ENCODE measurements at regions not wholly inside any gene's neighbourhood (a gene's known extent, or its start where the extent isn't known, plus 50 kb on each side); places are given as distances from the start of the nearest gene placed in this dataset.

DNA sequence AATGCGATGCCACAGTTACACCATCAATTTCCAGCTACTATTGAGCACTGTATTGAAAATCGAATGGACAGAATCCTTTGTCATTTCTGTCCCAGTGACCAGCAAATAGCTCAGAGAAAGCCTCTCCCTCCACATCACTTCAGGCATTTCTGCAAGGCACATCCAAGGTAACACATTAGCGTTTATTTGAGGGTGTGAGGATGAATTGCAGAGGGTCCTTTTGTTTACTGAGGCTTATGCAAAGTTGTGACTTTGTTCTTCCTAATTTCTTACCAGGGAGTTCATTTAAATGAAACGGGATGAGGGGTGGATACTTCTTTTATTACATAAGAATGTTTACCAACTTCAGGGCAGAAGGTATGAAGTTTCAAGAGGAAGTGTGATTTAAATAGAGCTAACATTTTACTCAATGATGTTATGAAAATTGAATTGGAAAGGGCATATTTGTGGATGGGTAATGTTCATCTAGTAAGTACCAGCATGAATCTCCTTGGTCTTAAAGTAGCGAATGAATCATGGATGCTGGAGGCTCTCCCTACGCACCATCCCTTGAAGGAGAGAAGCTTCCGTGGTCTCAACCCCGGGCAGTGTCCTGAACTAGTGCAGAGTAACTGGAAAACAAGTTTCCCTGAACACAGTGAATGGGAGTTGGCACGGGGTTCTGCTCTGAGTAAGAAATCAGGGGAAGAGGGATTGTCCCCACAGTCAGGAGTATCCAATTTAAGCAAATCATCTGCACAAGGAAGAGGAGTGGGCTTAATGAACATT, 756.5 kb downstream of the GALR1 start:
- no peak for DNase-seq

DNA sequence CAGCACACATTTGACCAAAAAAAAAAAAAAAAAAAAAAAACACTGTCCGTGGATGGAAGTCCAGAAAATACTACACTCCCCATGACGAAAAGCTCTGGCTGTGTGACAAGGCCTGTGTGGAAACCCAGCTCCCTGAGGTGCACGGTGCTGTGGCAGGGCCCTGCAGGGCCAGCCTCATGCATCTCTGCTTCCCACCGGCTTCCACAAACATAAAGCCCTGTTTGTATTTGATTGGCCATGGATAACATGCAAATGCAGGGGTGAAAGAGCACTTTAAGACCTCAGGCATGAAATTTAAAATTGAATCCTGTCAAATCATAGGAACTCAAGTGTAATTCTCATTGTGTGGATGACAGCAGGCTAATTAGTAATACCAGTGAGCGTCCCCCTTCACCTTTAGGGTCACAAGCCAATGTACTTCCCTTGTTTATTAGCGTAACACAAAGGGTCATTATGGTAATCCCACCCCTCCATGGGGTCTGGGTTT, 757.2 kb downstream of the GALR1 start:
- no peak for DNase-seq

DNA sequence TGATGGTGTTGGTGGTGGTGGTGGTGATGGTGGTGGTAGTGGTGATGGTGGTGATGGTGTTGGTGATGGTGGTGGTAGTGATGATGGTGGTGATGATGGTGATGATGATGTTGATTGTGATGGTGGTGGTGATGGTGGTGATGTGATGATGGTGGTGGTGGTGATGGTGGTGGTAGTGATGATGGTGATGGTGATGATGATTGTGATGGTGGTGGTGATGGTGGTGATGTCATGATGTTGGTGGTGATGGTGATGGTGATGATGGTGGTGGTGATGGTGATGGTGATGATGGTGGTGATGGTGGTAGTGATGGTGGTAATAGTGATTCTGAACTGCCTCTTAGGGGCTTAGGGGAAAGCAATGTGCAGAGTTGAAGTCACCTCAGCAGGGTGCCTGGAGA, 760.7 kb downstream of the GALR1 start:
- no peak for DNase-seq

DNA sequence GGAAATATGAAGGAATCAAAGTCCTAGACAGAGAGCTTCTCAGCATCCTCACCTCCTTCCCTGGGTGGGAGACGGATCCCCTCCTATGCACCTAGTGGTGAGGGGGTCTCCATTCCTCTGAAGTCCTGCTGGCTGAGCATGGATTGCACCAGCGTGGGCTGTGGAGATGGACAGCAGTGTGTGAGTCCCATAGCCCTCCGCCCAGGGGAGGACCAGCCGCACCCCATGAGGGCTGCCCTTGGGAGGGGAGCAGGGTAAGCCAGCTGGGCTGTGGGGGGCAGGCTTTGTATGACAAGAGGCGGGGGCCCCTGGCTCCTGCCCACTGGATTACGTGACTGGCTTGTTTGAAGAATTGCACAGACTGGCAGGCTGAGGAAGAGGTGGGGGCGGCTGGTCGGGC, 768.2 kb downstream of the GALR1 start:
- DNase-seq, result no peak

DNA sequence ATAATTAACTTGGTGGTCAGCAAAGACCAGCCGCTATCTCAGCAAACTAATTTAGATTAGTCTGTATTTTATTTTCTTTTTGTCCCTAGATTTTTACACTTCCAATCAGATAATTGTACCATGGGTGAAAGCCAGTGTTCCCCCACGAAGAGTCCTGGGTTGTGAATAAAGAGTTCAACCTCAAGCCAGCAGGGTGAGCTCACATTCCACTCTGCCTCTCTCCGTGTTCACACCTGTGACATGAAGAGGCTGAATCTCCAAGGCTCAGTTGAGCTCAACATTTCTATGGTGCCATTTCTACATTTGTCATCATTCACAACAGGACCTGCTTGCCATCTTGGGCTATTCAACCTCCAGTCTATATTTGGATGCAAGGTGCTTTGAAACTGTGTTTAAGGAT, 771.5 kb downstream of the GALR1 start:
- DNase-seq, result no peak

DNA sequence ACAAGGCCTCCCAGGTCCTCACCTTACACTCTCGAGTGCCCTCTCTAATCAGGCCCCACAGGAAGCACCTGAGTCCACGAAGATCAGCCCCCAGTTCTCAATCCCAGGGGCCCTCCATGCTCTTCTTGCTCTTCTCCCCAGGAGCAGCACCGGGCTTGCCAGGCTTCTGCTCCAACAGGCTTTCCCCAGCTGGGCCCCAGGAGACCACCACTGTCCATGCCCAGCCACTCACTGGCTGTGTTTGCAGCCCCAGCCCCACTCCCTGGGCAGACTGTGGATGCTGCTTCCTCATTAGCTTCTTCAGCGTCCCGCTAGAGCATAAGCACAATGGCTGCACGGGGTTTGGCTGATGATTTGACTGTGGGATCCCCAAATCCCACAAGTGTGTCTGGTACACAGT, 781.9 kb downstream of the GALR1 start:
- no peak for DNase-seq

DNA sequence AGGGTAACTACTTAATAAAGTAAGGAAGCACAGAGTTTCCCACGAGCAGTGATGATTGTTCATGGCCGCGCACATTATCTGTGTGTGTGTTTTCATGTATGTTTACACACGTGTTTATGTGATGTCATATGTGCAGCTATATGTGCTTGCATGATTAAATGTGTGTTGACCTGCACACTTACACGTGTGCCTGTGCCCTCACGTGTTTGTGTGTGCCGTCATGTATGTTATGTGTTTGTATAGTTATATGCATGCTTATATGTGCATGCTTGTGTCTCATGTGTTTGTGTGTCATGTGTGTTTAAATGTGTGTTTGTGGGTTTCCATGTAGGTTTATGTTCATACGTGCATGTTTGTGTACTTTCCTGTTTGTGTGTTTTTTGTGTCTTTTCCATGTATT, 782.3 kb downstream of the GALR1 start:
- no peak for DNase-seq

DNA sequence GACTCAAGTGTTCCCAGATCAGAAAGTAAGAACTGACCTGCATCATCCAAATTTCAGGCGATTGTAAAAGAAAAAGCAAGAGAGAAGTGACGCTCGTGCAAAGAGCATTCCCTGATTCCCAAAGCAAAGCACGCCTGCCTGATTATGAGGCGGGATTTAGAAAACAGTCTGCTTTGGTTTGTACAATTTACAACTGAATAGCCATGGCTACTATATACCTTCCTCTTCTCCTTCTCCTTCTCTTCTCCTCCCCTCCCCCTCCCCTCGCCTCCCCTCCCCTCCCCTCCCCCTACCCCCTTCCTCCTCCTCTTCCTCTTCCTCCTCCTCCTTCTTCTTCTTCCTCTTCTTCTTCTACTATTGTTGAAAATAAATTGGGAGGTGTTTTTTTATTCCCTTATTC, 782.9 kb downstream of the GALR1 start:
- no peak for DNase-seq

DNA sequence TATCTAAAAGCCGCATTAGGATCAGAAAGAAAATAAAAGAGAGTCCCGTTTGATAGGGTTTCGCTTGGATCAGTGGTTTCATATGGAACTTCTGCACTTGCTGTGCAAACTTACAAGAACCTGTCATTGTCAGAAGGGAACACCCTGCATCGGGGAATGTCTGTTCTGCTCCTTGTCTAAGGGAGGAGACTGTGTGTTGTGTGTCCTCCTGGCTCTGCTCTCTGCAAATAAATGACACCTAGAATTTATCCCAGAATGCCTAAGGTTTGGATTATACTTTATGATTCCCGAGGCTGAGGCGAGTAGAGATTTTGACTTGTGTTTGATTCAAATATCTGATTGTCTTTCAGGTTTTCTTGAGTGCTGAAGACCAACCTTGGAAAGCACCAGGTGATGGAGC, 785.1 kb downstream of the GALR1 start:
- no peak for DNase-seq

DNA sequence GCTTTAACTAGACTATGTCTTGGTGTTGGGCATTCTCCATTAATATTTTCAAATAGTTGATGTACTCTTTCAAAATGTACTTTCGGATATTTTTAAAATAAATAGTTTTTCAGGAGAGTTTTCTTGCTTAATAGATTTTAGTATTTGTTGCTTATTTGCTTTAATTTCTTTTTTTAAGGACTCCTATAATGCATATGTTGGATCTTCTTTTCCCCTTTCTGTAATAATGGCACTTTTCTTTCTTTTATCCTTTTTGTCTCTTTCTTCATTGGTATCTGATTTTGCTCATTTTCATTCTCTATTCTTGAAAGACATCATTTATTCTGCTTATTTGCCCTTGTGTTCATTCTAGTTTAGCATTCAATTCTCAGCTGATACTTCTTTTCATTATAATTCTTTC, 791.6 kb downstream of the GALR1 start:
- DNase-seq, result no peak

DNA sequence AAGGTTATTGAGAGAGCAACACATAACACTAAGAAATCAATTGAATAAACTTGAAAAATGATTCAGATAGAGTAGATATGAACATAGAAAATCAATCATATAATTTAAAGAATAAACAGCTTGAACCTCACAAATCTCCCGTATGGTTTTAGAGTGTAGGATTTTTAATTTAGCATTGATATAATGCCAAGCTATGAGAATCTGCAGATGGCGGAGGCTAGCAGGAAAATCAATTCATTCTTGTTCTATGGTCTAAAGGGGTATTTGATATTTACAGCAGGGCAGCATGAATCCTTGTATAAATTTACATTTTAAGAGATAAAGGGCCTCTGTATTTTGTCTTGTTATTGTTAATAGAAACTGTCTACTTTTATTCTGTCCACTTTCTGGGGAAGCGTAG, 797.0 kb downstream of the GALR1 start:
- no peak for DNase-seq

DNA sequence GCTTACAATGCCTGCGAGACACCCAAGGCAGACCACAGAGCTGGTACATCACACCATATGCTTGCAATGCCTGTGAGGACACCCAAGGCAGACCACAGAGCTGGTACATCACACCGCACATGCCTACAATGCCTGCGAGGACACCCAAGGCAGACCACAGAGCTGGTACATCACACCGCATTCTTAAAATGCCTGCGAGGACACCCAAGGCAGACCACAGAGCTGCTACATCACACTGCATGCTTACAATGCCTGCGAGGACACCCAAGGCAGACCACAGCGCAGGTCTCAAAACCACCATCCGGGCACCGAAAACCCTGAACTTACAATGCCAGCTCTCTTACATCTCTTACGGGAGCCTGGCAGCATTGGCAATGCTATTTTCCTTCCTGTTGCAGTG, 799.6 kb downstream of the GALR1 start:
- DNase-seq, result no peak

DNA sequence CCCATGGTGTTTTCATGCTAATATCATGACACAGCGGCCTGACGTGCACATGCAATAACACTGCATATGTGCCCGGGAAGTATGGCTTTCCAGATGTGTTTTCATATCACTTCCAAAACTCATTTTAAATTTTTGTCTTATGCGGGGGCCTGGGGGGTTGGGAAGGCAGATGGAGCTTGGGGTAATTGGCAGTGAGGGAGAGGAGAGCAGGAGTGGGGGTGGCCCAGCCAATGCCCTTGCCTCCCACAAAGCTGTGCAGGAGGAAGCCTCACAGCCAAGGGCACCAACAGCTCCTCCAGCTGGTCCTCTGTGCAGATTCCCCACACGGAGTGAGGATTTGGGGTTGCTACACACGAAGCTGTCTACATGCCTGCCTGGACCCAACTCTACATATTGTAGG, 805.2 kb downstream of the GALR1 start:
- no peak for DNase-seq

DNA sequence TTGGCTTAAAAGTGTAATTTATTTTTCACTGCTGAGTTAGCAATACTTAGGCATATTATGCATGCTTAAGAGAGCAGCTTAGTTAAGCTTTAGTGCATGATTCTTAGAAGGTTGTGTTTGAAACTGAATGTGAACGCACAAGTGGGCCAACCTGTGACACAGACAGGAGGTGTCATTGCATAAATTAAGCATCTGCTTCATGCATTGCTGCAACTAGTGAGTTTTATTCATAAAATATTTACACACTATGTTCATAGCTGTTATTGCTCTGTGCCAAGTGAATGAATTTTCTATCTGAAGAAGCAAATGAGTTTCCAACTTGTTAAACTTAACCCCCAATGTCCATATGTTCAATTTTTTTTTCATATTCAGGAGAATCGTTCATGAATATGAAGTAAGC, 806.4 kb downstream of the GALR1 start:
- DNase-seq, result no peak

DNA sequence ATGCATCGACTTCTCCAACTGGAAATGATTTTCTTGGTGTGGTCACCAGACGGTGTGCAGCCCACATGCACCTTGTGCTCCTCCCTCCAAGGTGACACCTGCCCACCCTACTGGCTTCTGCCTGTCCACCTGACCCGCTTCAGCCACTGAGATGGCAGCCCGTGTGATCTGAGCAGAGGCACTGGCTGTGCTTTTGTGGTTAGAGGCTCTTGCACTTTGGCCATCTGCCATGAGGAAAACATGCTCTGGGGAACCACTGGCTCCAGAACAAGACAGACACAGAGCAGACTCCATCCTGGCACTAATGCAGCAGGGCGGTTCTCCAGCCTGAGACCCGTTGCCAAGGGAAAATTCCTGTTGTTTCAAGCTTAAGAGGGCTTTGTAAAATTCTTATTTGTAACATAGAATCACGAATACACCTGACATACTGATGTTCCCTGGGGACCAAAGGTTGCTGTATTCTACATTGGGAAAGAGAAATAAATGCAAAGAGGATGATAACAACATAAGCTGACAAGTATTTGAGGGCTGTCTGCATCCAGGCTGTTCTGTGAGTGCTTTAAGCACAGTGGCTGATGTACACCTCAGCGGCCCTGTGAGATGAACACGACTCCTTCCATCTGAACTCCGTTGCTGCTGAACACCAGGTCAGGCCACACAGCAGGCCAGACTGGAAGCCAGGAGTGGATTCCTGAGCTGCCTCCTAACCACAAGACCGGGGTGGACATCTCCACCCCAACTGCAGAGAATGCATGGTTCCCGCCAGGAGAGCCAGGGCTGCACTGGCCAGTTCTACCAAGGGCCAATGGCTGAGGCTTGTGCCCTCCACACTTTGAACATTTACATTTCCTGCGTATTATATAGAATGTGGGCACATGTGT, 820.4 kb downstream of the GALR1 start:
- no peak for DNase-seq

DNA sequence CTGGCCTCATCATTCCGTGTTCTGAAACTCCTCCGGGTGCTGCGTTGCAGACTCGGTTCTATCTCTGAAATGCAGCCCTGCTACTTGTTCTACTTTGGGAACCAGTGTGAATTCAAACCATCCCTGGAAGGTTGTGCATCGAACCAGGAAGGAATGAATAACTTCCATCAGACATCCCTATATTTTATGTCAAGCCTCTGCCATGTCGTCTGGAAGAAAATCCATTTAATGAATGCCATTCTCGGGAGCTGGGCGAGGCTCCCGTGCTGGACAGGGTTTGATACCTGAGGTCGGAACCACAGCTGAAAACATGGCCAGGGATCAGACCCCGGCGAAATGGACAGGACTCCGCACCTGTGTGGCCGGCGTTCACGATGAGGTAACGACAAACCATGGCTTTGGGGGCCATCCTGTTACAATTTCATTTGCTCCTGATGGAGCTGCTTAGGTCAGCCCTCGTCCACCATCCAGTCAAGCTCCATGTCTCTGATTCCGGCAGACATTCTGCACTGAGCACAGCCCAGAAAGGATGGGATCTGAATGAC, 821.6 kb downstream of the GALR1 start:
- DNase-seq, result no peak

DNA sequence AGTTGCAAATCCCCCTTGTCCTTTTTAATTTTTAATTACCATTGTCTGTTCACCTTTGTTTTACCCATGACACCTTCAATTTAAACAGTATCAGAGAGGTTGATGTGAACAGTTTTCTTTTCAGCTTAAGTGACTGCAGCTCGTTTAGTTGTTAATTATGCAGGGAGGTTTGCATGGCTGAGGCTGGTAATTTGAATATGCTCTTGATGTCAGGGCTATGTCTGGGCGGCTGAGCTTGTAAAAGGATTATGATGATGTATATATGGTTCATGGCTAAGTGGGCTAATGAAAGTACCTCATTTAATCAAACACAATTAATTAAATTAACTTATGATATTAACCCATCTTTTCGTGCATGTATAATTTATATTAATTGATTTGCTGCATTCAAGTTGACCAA, 822.1 kb downstream of the GALR1 start:
- DNase-seq, result no peak

DNA sequence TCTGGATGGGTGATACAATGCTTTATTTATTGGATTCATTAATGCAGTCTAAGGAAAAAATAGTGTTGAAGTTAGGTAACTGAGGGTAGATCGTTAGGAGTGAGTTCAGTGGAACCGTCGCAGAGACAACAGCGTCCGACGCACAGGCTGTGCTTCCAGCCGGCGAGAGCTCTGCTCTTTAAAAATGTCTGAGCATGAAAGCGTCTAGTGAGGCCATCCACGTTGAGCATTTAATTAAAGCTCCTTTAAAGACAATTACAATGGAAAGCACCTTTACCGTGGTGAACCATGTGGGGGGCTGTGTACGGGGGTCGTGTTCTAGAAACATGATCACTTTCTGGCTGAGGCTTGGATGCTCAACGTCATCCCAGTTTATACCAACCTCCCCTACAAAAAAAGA, 822.7 kb downstream of the GALR1 start:
- DNase-seq, result no peak

DNA sequence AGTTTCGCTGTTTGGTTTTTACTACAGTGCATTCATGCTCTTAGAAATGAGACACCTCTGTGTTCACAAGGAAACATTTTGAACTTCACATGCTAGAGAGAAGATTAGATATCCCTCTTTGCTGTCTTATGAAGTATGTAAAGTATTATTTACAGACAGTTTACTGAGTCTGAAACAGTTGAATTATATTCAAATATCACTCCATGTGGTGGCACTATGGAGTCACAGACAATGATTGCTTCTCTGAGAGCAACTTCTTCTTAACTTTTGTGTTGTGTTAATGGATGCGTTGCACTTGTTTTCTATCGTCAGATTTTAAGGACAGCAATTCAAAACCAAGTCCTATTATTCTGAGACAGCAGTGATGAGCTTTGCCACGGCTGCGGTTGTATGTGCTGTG, 823.6 kb downstream of the GALR1 start:
- DNase-seq, result no peak

DNA sequence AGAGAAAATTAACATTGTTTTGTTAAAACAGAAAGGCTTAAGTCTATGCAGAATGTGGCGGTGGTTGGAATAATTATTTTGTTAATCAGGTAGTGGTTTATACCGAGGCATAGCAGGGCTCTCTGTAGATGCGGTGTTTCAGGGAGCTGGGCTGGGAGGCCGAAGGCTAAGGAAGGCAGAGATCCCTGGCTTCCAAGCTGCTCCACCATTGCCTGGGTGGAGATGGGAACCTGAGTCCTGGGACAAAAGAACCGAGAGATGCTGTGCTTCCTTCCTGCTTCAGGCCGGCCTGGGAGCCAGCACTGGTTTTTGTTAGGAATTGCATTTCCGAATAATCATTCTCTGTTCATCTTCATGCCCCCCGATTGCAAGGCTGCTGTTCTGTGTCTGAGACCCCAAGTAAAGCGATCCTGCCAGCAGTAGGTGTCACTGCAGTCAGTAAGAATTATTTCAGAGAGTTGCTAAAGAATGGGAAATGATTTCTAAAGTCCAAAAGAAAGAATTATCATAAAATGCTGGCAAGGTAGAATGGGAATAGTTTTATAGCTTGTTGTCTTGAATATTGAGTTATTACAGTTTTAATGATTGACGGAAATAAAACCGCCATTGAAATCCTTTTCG, 824.9 kb downstream of the GALR1 start:
- no peak for DNase-seq

DNA sequence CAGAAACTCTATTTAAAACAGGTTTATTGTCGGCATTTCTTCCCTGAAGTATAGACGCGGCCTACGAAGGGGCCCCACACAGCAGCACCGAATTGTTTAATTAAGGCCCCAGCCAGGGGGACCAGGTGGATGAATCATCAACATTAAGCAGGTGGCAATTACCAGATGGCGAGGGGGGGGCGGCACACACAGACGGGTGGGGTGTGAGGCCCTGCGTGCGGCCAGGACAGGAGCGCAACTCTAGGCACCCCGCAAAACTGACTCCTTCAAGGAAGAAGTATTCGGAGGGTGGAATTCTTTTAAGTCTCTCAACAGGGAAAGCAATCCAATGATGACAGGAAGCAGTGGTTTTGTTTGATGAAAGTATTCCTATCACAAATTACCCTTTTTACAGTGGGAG, 830.4 kb downstream of the GALR1 start:
- no peak for DNase-seq

DNA sequence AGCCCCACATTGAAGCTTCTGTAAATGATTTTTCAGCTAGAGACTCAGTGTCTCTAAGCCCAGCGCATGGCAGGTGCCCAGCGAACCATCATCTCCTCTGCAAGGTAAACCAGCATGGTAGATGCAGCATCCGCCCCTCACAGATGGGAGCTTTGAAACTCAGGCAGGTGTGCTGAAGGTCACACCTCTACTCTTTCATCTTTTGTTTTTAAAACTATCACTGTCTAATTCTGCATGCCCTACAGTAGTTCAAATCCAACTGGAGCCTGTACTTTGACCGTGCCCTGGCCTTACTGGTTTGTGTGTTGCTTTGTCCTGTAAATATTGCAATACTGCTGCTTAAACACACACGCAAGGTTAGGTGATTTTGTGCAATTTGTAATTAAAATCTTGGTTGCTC, 831.1 kb downstream of the GALR1 start:
- no peak for DNase-seq

DNA sequence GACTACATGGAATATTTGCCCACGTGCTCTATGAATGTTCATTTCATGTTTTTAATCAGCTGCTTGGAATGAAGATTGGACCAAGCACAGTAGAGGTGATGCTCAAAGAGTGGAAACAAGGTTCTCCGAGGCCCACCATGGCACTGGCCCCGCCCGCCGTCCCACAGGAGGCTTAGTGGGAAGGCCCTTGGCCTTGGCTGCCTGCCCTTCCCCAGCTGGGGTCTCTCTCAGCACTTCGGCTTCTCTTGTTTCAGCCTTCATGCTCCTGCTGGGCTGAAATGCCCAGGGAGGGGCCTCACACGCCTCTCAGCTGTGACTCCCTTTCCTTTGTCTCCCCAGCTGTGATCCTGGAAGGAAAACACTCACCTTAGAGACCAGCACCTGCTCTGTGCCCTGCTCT, 833.2 kb downstream of the GALR1 start:
- DNase-seq, result no peak

Data from stimulated activated CD4-positive, alpha-beta T cell treated with anti-CD3 and anti-CD28 coated beads, Interleukin-15, amount 100 ng/mL, for 24 hours (primary cell).